Body of pancreas (tissue), 4 donors: ENCODE measurements at regions not wholly inside any gene's neighbourhood (a gene's known extent, or its start where the extent isn't known, plus 50 kb on each side); places are given as distances from the start of the nearest gene placed in this dataset.

Source experiments
- POLR2A ChIP-seq, 3 donors: fragments of 450-650 bp; IDR thresholded peaks; one replicate each; pipeline ENCODE4 v1.6.1; 2016; ENCODE audit warnings: antibody characterized with exemption in 3 of 3, mild to moderate bottlenecking in 2 of 3
- TF ChIP-seq, protein P1 (sequence below), 7 experiments: fragments of 450-650 bp in 4 of 7; fragments of 200-600 bp in 3 of 7; sonication (generic) in 3 of 7; IDR thresholded peaks; one replicate each; pipeline ENCODE4 v1.5.1; 2016 to 2019; ENCODE audit warnings: antibody characterized with exemption in 7 of 7

DNA sequence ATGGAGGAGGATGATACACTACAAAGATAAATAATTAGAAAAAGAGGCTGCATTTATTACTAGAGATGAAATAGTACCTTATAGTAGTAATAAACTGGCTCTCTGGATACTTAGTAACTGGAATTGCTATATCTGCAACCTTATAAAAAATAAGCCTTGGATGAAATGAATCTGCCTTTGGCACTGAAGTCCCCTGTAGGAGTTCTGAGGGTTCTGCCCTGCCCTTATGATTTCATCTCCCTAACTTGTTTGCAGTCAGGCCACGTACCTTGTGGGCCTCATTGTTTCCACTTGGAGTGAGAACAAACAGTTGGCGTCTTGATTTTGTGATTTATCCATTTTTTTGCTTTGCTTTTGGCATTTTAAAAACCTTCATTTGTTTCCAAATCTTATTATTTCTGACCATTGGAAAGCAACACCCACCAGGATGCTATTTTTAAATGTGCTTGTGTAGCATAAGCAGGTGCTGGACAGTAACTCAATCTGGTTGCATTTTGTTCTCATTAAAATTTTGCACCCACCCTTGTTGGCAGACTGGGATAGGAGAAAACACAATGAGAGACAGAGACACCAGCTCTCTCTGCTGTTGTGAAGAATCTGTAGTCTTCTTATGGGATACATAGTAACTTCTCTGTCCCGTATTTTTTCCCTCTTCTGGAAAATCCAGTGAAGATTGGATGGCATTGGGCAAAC, 518.9 kb upstream of the SGCD start:
- TF ChIP-seq, protein P1, sequence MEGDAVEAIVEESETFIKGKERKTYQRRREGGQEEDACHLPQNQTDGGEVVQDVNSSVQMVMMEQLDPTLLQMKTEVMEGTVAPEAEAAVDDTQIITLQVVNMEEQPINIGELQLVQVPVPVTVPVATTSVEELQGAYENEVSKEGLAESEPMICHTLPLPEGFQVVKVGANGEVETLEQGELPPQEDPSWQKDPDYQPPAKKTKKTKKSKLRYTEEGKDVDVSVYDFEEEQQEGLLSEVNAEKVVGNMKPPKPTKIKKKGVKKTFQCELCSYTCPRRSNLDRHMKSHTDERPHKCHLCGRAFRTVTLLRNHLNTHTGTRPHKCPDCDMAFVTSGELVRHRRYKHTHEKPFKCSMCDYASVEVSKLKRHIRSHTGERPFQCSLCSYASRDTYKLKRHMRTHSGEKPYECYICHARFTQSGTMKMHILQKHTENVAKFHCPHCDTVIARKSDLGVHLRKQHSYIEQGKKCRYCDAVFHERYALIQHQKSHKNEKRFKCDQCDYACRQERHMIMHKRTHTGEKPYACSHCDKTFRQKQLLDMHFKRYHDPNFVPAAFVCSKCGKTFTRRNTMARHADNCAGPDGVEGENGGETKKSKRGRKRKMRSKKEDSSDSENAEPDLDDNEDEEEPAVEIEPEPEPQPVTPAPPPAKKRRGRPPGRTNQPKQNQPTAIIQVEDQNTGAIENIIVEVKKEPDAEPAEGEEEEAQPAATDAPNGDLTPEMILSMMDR (IDR thresholded peaks at IDR 0.05), result no peak
- TF ChIP-seq POLR2A (IDR thresholded peaks at IDR 0.05), result no peak
